Occipital lobe (tissue), 1 donor: ENCODE measurements at regions not wholly inside any gene's neighbourhood (a gene's known extent, or its start where the extent isn't known, plus 50 kb on each side); places are given as distances from the start of the nearest gene placed in this dataset.

Source experiments
- DNase-seq: peaks from one replicate; lab custom pipeline; 2025; lab: John Stamatoyannopoulos, UW

- DNase-seq = no peak
Observed at GRCh38 chr5:121189342-121190305, 662.1 kb upstream of the FTMT start.

- no peak for DNase-seq
Observed at GRCh38 chr5:121199216-121199999, 652.3 kb upstream of the FTMT start.

- DNase-seq = no peak
Observed at GRCh38 chr5:121218086-121218485, 633.6 kb upstream of the FTMT start.

GRCh38 chr5:121221483-121221882 is 630.2 kb upstream of the FTMT start:
- no peak for DNase-seq

- DNase-seq = no peak
Observed at GRCh38 chr5:121226765-121227164, 624.9 kb upstream of the FTMT start.

GRCh38 chr5:121239951-121240350 is 611.7 kb upstream of the FTMT start:
- no peak for DNase-seq

- no peak for DNase-seq
Observed at GRCh38 chr5:121246971-121247370, 604.7 kb upstream of the FTMT start.

GRCh38 chr5:121251954-121252353 is 599.7 kb upstream of the FTMT start:
- no peak for DNase-seq

- DNase-seq = no peak
Observed at GRCh38 chr5:121257621-121258020, 594.1 kb upstream of the FTMT start.

GRCh38 chr5:121263456-121263855 is 588.2 kb upstream of the FTMT start:
- no peak for DNase-seq

- DNase-seq = no peak
Observed at GRCh38 chr5:121264605-121265004, 587.1 kb upstream of the FTMT start.

- no peak for DNase-seq
Observed at GRCh38 chr5:121271546-121271945, 580.1 kb upstream of the FTMT start.

GRCh38 chr5:121273833-121274433 is 577.7 kb upstream of the FTMT start:
- DNase-seq = no peak

- DNase-seq = no peak
Observed at GRCh38 chr5:121279801-121280200, 571.9 kb upstream of the FTMT start.

GRCh38 chr5:121285801-121286521 is 565.7 kb upstream of the FTMT start:
- no peak for DNase-seq

GRCh38 chr5:121288781-121289180 is 562.9 kb upstream of the FTMT start:
- no peak for DNase-seq

- no peak for DNase-seq
Observed at GRCh38 chr5:121292664-121293063, 559.0 kb upstream of the FTMT start.

GRCh38 chr5:121296356-121296755 is 555.3 kb upstream of the FTMT start:
- no peak for DNase-seq

GRCh38 chr5:121299153-121299552 is 552.5 kb upstream of the FTMT start:
- DNase-seq = no peak

- no peak for DNase-seq
Observed at GRCh38 chr5:121304838-121305237, 546.8 kb upstream of the FTMT start.

GRCh38 chr5:121313886-121314285 is 537.8 kb upstream of the FTMT start:
- no peak for DNase-seq
